Fibroblast of mammary gland (primary cell): ENCODE measurements at regions not wholly inside any gene's neighbourhood (a gene's known extent, or its start where the extent isn't known, plus 50 kb on each side); places are given as distances from the start of the nearest gene placed in this dataset.
"Not testable (repeated sequence)": the region's sequence is repeated elsewhere in the genome, so short reads cannot be mapped to it uniquely, and the experiment has no call there.

ENCODE experiments used
- DNase-seq: peaks from one replicate; pipeline ENCODE4 v3.0.0-alpha.2; 2010; ENCODE audit warnings: low read depth
- H3K4me3 ChIP-seq: 2 replicates; pipeline ENCODE4 v1.5.1; 2011; ENCODE audit warnings: low read depth, mild to moderate bottlenecking, low read length, moderate library complexity; ENCODE audit not compliant: control insufficient read depth
- CTCF ChIP-seq: conservative IDR thresholded peaks from 2 replicates; pipeline ENCODE4 v1.5.1; 2011; ENCODE audit warnings: low read depth, low read length, inconsistent platforms; ENCODE audit not compliant: control insufficient read depth, insufficient read depth

GRCh38 chr4:62618042-62618441 lies 1417.9 kb downstream of the ADGRL3 start:
- no peak overlapping the region for H3K4me3 ChIP-seq
- no peak for TF ChIP-seq CTCF
- DNase-seq, result no peak

GRCh38 chr4:62601737-62602136 lies 1401.6 kb downstream of the ADGRL3 start:
- no peak for TF ChIP-seq CTCF
- DNase-seq, result no peak

GRCh38 chr4:62595265-62595664 lies 1395.1 kb downstream of the ADGRL3 start:
- H3K4me3 ChIP-seq, DNase-seq: not testable (repeated sequence)

More at GRCh38 chr4:62601737-62602136, 1401.6 kb downstream of the ADGRL3 start:
- H3K4me3 ChIP-seq, result no peak overlapping the region

- H3K4me3 ChIP-seq, result no peak overlapping the region
- no peak for DNase-seq
- TF ChIP-seq CTCF, result no peak
Measured at GRCh38 chr4:62591756-62592155, 1391.6 kb downstream of the ADGRL3 start.

GRCh38 chr4:62588671-62589070 lies 1388.5 kb downstream of the ADGRL3 start:
- no peak for TF ChIP-seq CTCF
- DNase-seq, result no peak
- no peak overlapping the region for H3K4me3 ChIP-seq

GRCh38 chr4:62571494-62571893 lies 1371.4 kb downstream of the ADGRL3 start:
- no peak for DNase-seq
- H3K4me3 ChIP-seq, result no peak overlapping the region
- no peak for TF ChIP-seq CTCF

GRCh38 chr4:62560858-62561257 lies 1360.7 kb downstream of the ADGRL3 start:
- no peak overlapping the region for H3K4me3 ChIP-seq
- no peak for TF ChIP-seq CTCF
- no peak for DNase-seq
